ENCODE measurements at regions not wholly inside any gene's neighbourhood (a gene's known extent, or its start where the extent isn't known, plus 50 kb on each side); places are given as distances from the start of the nearest gene placed in this dataset.
"Not testable (repeated sequence)": the region's sequence is repeated elsewhere in the genome, so short reads cannot be mapped to it uniquely, and the experiment has no call there.

DNA sequence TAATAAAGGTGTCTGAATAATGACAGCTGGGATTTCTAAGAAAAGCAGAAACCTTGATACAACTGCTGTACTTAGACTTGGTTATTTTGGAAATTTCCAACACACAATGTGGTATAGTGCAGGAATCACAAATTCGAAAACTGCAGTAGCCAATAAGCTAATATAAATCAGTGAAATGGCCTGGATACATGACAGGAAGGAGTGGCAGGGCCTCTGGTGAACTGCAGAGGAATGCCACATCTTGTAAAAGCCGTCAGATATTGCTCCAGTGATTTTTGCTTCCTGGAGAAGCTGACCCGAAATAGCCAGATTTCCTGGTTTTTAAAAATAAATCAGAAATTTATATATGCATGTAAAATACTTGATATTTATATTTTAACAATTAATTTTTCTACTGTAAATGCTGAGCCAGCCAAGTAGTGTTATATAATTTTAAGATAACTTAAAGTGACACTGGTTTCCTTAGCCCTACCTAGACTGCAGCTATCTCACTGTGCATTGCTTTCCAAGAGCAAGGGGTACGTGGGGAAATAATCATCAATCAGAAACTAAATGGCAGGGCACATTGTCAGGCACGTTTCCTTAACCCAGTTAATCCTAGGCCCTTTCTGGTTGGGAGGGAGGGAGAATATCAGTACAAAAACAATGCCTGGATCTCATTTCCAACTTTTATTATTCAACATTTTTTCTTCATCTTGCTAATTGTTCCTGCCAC lies 182.4 kb downstream of the RASEF start:
- TF ChIP-seq, protein P1, sequence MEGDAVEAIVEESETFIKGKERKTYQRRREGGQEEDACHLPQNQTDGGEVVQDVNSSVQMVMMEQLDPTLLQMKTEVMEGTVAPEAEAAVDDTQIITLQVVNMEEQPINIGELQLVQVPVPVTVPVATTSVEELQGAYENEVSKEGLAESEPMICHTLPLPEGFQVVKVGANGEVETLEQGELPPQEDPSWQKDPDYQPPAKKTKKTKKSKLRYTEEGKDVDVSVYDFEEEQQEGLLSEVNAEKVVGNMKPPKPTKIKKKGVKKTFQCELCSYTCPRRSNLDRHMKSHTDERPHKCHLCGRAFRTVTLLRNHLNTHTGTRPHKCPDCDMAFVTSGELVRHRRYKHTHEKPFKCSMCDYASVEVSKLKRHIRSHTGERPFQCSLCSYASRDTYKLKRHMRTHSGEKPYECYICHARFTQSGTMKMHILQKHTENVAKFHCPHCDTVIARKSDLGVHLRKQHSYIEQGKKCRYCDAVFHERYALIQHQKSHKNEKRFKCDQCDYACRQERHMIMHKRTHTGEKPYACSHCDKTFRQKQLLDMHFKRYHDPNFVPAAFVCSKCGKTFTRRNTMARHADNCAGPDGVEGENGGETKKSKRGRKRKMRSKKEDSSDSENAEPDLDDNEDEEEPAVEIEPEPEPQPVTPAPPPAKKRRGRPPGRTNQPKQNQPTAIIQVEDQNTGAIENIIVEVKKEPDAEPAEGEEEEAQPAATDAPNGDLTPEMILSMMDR (IDR thresholded peaks at IDR 0.05; ENCODE audit: insufficient read depth, low read length, poor library complexity, severe bottlenecking) = no peak
- Histone ChIP-seq H3K36me3 (ENCODE audit: control insufficient read depth, insufficient read depth, low read length) (no peaks in the 10 kb centered on the region), H3K4me3 (ENCODE audit: low read depth, low read length) (no peak overlapping the region), H3K27me3 (ENCODE audit: control insufficient read depth, insufficient read depth, low read length) (no peaks in the 10 kb centered on the region)
- no peak for DNase-seq (ENCODE audit: low read depth)

DNA sequence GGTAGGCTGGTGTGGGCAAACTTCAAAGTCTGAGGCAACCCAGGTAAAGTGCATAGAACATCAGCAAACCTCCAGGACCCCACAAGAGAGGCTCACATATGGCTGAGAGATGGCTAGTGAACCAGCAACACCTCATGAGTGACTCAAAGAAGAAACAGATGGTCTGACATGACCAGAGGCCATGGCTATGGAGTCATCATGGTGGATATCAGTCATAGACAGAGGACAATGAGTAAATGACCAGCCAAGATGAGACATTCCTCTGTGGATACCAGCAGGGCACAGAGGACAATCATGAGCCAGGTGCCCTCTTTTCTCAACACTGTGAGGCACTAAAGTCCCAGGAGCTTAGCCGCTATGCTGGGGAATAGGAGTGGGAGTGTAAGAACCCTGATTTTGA lies 180.8 kb downstream of the RASEF start:
- Histone ChIP-seq H3K36me3 (ENCODE audit: control insufficient read depth, insufficient read depth, low read length) (no peaks in the 10 kb centered on the region), H3K27me3 (ENCODE audit: control insufficient read depth, insufficient read depth, low read length) (no peaks in the 10 kb centered on the region), H3K4me3 (ENCODE audit: low read depth, low read length) (no peak overlapping the region)
- DNase-seq (ENCODE audit: low read depth) = peak; percentile 51
- TF ChIP-seq, protein P1 (IDR thresholded peaks at IDR 0.05; ENCODE audit: insufficient read depth, low read length, poor library complexity, severe bottlenecking) = no peak

DNA sequence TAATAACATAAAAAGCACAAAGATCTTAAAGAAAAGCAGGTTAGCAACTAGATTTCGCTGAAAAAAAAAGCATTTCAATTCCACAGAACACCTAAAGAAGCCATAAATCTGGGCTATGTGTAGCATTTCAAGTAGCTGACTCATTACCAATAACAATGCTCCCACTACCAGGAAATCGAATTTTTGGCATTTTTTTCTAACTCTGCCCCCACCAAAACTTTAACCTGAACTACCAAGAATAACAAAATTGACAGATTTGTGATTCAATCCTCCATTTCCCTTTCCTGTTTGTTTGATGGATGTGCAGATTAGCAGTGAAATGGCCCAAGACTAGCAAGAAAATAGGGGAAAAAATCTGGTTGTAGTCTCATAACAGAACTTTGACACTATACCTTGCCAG lies 180.2 kb downstream of the RASEF start:
- no peak overlapping the region for H3K4me3 ChIP-seq (ENCODE audit: low read depth, low read length)
- TF ChIP-seq, protein P1 (IDR thresholded peaks at IDR 0.05; ENCODE audit: insufficient read depth, low read length, poor library complexity, severe bottlenecking) = no peak
- no peaks in the 10 kb centered on the region for H3K27me3 ChIP-seq (ENCODE audit: control insufficient read depth, insufficient read depth, low read length)
- peak; percentile 38 for DNase-seq (ENCODE audit: low read depth)
- no peaks in the 10 kb centered on the region for H3K36me3 ChIP-seq (ENCODE audit: control insufficient read depth, insufficient read depth, low read length)

DNA sequence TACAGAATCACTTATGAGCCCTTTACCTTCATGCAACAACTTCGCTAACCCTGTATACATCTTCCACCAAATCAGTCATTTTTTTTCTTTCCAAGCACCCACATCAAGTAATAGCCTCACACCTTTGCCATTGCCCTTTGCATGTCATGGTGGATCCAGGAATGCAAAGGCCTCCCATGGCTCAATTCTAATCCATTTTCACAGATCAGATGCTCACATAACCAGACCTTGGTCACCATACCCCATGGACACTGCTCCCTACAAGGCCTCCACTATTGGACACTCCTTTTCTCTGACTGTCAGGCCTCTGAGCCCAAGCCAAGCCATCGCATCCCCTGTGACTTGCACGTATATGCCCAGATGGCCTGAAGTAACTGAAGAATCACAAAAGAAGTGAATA lies 179.5 kb downstream of the RASEF start:
- no peaks in the 10 kb centered on the region for H3K36me3 ChIP-seq (ENCODE audit: control insufficient read depth, insufficient read depth, low read length)
- TF ChIP-seq, protein P1 (IDR thresholded peaks at IDR 0.05; ENCODE audit: insufficient read depth, low read length, poor library complexity, severe bottlenecking) = no peak
- H3K4me3 ChIP-seq (ENCODE audit: low read depth, low read length) = no peak overlapping the region
- no peak for DNase-seq (ENCODE audit: low read depth)
- H3K27me3 ChIP-seq (ENCODE audit: control insufficient read depth, insufficient read depth, low read length) = no peaks in the 10 kb centered on the region

DNA sequence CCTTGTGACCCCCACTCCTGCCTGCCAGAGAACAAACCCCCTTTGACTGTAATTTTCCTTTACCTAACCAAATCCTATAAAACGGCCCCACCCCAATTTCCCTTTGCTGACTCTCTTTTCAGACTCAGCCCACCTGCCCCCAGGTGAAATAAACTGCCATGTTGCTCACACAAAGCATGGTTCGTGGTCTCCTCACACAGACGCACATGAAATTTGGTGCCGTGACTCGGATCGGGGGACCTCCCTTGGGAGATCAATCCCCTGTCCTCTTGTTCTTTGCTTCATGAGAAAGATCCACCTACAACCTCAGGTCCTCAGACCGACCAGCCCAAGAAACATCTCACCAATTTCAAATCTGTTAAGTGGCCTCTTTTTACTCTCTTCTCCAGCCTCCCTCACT lies 179.0 kb downstream of the RASEF start:
- H3K27me3 ChIP-seq (ENCODE audit: control insufficient read depth, insufficient read depth, low read length); H3K36me3 ChIP-seq (ENCODE audit: control insufficient read depth, insufficient read depth, low read length); DNase-seq (ENCODE audit: low read depth); H3K4me3 ChIP-seq (ENCODE audit: low read depth, low read length): not testable (repeated sequence)

DNA sequence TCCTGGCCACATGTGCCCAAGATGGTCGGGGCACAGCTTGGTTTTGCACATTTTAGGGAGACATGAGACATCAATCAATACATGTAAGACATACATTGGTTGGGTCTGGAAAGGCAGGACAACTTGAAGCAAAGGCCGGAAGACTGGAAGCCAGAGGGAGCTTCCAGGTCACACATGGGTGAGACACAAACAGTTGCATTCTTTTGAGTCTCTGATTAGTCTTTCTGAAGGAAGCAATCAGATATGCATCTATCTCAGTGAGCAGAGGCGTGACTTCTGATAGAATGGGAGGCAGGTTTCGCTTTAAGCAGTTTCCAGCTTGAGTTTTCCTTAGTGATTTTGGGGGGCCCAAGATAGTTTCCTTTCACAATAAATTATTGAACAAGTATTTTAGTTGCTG lies 172.5 kb downstream of the RASEF start:
- no peaks in the 10 kb centered on the region for H3K36me3 ChIP-seq (ENCODE audit: control insufficient read depth, insufficient read depth, low read length)
- H3K27me3 ChIP-seq (ENCODE audit: control insufficient read depth, insufficient read depth, low read length) = no peaks in the 10 kb centered on the region
- H3K4me3 ChIP-seq (ENCODE audit: low read depth, low read length) = no peak overlapping the region
- TF ChIP-seq, protein P1 (IDR thresholded peaks at IDR 0.05; ENCODE audit: insufficient read depth, low read length, poor library complexity, severe bottlenecking) = no peak
- no peak for DNase-seq (ENCODE audit: low read depth)
